ENCODE measurements at regions not wholly inside any gene's neighbourhood (a gene's known extent, or its start where the extent isn't known, plus 50 kb on each side); places are given as distances from the start of the nearest gene placed in this dataset.

DNA sequence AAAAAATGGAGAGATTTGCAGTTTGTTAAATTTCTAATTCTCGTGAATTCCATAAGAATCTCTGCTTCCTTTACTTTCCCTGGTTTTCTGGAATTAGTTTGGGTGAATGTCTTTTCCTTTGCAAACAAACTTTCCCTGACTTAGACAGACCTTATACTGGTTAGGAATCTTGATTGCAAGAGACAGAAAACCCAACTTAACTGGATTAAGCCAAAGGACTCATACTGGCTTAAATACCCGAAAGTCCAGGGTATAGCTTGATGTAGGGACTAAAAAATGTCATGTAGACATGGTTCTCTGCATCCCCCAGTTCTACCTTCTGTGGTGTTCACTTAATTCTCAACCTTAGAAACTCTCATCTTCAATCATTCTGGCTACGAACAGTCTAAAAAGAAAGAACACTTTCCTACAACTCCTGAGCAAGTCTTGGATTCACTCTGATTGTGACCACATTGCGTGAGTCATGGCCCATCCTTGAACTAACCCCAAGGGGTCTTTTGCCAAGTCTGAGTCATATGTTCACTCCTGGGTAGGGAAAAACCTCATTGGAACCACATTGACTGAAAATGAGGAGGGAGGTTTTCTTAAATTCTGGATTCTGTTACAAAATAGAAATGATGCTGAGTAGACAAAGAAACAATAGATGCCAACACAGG, 136.0 kb upstream of the DAZL start:
- H3K27ac Mint-ChIP-seq, result no peak overlapping the region
- H3K36me3 Mint-ChIP-seq (ENCODE audit: low read depth), result no peaks in the 10 kb centered on the region
- H3K27me3 Mint-ChIP-seq (ENCODE audit: low read depth), result no peaks in the 10 kb centered on the region
- peak overlapping the region in 1 of 3 experiments; percentile 24 for H3K4me3 Mint-ChIP-seq
- peaks cover 24% of the 10 kb centered on the region for H3K9me3 Mint-ChIP-seq
- H3K4me1 Mint-ChIP-seq, result peaks cover 10% of the 10 kb centered on the region
- no peak for TF ChIP-seq CTCF (IDR thresholded peaks at IDR 0.05; ENCODE audit: unreplicated experiment in 3 of 3)

GRCh38 chr3:16741890-16742289, 136.7 kb upstream of the DAZL start:
- peaks cover 10% of the 10 kb centered on the region for H3K4me1 Mint-ChIP-seq
- no peak for TF ChIP-seq CTCF (IDR thresholded peaks at IDR 0.05; ENCODE audit: unreplicated experiment in 3 of 3)
- H3K27ac Mint-ChIP-seq, result peak overlapping the region in 2 of 3 experiments; percentile 34 to 42
- no peaks in the 10 kb centered on the region for H3K27me3 Mint-ChIP-seq (ENCODE audit: low read depth)
- H3K4me3 Mint-ChIP-seq, result peak overlapping the region in 1 of 3 experiments; percentile 68
- H3K9me3 Mint-ChIP-seq, result peaks cover 23% of the 10 kb centered on the region
- no peaks in the 10 kb centered on the region for H3K36me3 Mint-ChIP-seq (ENCODE audit: low read depth)

DNA sequence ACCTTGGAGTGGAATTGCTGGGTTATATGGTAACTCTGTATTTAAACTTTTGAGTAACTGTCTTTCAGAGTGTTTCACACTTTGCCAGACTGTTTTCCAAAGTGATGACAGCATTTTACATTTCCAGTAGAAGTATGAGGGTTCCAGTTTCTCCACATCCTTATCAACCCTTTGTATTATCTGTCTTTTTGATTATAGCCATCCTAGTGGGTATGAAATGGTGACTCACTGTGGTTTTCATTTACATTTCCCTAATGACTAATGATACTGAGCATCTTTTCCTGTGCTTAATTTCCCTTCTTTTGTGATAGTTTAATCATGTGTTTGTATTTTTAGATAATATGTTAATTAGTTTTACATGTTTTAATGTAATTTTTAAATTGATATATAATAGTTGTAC, 138.1 kb upstream of the DAZL start:
- no peak for TF ChIP-seq CTCF (IDR thresholded peaks at IDR 0.05; ENCODE audit: unreplicated experiment in 3 of 3)
- peaks cover 10% of the 10 kb centered on the region for H3K4me1 Mint-ChIP-seq

GRCh38 chr3:16759227-16759903, 125.4 kb upstream of the PLCL2 start:
- Mint-ChIP-seq H3K4me1 (no peaks in the 10 kb centered on the region), H3K9me3 (peaks cover 3% of the 10 kb centered on the region), H3K27ac (no peak overlapping the region), H3K27me3 (ENCODE audit: low read depth) (peaks cover 2% of the 10 kb centered on the region), H3K4me3 (no peak overlapping the region), H3K36me3 (ENCODE audit: low read depth) (no peaks in the 10 kb centered on the region)
- TF ChIP-seq CTCF (IDR thresholded peaks at IDR 0.05; ENCODE audit: unreplicated experiment in 3 of 3), result no peak

More for the DNA sequence above, 138.1 kb upstream of the DAZL start:
- Mint-ChIP-seq H3K27me3 (ENCODE audit: low read depth) (no peaks in the 10 kb centered on the region), H3K36me3 (ENCODE audit: low read depth) (no peaks in the 10 kb centered on the region), H3K4me3 (no peak overlapping the region), H3K27ac (no peak overlapping the region), H3K9me3 (peaks cover 19% of the 10 kb centered on the region)

DNA sequence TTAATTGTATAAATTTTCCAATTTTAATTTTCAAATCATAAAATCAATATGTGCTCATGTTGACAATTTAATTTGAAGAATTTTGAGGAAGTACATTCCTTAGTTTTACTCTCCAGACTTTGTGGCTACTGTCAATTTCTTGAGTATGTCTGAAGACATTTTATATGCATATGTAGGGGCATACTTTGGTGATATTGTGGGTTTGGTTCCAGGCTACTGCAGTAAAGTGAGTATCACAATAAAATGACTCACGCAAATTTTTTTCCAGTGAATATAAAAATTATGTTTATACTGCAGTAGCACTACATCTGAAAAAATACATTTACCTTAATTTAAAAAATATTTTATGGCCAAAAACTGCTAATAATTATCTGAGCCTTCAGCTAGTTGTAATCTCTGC, 123.2 kb upstream of the PLCL2 start:
- Mint-ChIP-seq H3K9me3 (peaks cover 3% of the 10 kb centered on the region), H3K27ac (no peak overlapping the region), H3K4me1 (no peaks in the 10 kb centered on the region), H3K27me3 (ENCODE audit: low read depth) (peaks cover 4% of the 10 kb centered on the region), H3K36me3 (ENCODE audit: low read depth) (no peaks in the 10 kb centered on the region), H3K4me3 (no peak overlapping the region)
- TF ChIP-seq CTCF (IDR thresholded peaks at IDR 0.05; ENCODE audit: unreplicated experiment in 3 of 3), result no peak

- TF ChIP-seq CTCF (IDR thresholded peaks at IDR 0.05; ENCODE audit: unreplicated experiment in 3 of 3), result no peak
- H3K4me1 Mint-ChIP-seq, result peaks cover 29% of the 10 kb centered on the region
These were observed 119.1 kb upstream of the PLCL2 start for GRCh38 chr3:16765661-16766060.

More at GRCh38 chr3:16765661-16766060, 119.1 kb upstream of the PLCL2 start:
- no peak overlapping the region for H3K27ac Mint-ChIP-seq
- no peaks in the 10 kb centered on the region for H3K36me3 Mint-ChIP-seq (ENCODE audit: low read depth)
- H3K4me3 Mint-ChIP-seq, result no peak overlapping the region
- H3K9me3 Mint-ChIP-seq, result peaks cover 3% of the 10 kb centered on the region
- peaks cover 4% of the 10 kb centered on the region for H3K27me3 Mint-ChIP-seq (ENCODE audit: low read depth)

Measured in nephron (organoid).